Fibroblast of lung (primary cell): ENCODE measurements at regions not wholly inside any gene's neighbourhood (a gene's known extent, or its start where the extent isn't known, plus 50 kb on each side); places are given as distances from the start of the nearest gene placed in this dataset.

Experiments
- DNase-seq, 2 donors: peaks; one replicate each; pipeline versions ENCODE4 v3.0.0 to v3.0.0-alpha.2; 2010; ENCODE audit warnings: low read depth in 2 of 2
- H2AFZ ChIP-seq: 2 replicates; pipeline ENCODE4 v1.5.1; 2012; ENCODE audit warnings: low read length, control low read depth, inconsistent platforms
- H3K27ac ChIP-seq: 2 replicates; pipeline ENCODE4 v1.5.1; 2011; ENCODE audit warnings: low read length, control low read depth; ENCODE audit not compliant: insufficient read depth
- H3K27me3 ChIP-seq: 2 replicates; pipeline ENCODE4 v1.5.1; 2011; ENCODE audit warnings: mild to moderate bottlenecking, low read length; ENCODE audit not compliant: control insufficient read depth, insufficient read depth
- H3K36me3 ChIP-seq: 2 replicates; pipeline ENCODE4 v1.5.1; 2011; ENCODE audit warnings: low read length; ENCODE audit not compliant: control insufficient read depth, insufficient read depth
- H3K4me1 ChIP-seq: 2 replicates; pipeline ENCODE4 v1.5.1; 2011; ENCODE audit warnings: low read length; ENCODE audit not compliant: control insufficient read depth, insufficient read depth; ENCODE audit errors: extremely low read depth
- H3K4me2 ChIP-seq: 2 replicates; pipeline ENCODE4 v1.5.1; 2011; ENCODE audit warnings: low read length, control low read depth; ENCODE audit not compliant: insufficient read depth; ENCODE audit errors: extremely low read depth
- H3K4me3 ChIP-seq, 4 experiments: fragments of 200-600 bp in 1 of 4; sonication (generic) in 1 of 4; replicated peaks in 1 of 4; 2 replicates each; pipeline ENCODE4 v1.5.1; 2011 to 2016; ENCODE audit warnings: low read length in 4 of 4, low read depth in 3 of 4, mild to moderate bottlenecking in 3 of 4, control low read depth in 2 of 4, inconsistent platforms in 1 of 4, mixed read lengths in 1 of 4; ENCODE audit not compliant: insufficient read depth in 1 of 4; ENCODE audit errors: control extremely low read depth in 1 of 4
- H3K79me2 ChIP-seq: 2 replicates; pipeline ENCODE4 v1.5.1; 2012; ENCODE audit warnings: mild to moderate bottlenecking, low read length, inconsistent platforms; ENCODE audit not compliant: control insufficient read depth, insufficient read depth
- H3K9ac ChIP-seq: 2 replicates; pipeline ENCODE4 v1.5.1; 2011; ENCODE audit warnings: mild to moderate bottlenecking, low read length, control low read depth; ENCODE audit not compliant: insufficient read depth
- H3K9me3 ChIP-seq: 2 replicates; pipeline ENCODE4 v1.5.1; 2012; ENCODE audit warnings: low read depth, low read length; ENCODE audit not compliant: control insufficient read depth, insufficient read depth
- H4K20me1 ChIP-seq: 2 replicates; pipeline ENCODE4 v1.5.1; 2011; ENCODE audit warnings: low read length; ENCODE audit not compliant: control insufficient read depth, insufficient read depth; ENCODE audit errors: extremely low read depth
- CTCF ChIP-seq, 2 donors: IDR thresholded peaks in 1 of 2; conservative IDR thresholded peaks in 1 of 2; 1 replicate in 1 of 2; 2 replicates in 1 of 2; pipeline ENCODE4 v1.5.1; 2011 to 2012; ENCODE audit warnings: low read length in 2 of 2, control low read depth in 1 of 2, inconsistent platforms in 1 of 2, low read depth in 1 of 2, mild to moderate bottlenecking in 1 of 2
- EZH2 ChIP-seq: IDR thresholded peaks from 2 replicates; pipeline ENCODE4 v1.5.1; 2012; ENCODE audit warnings: low read length, control low read depth, mild to moderate bottlenecking; ENCODE audit errors: missing control alignments

DNA sequence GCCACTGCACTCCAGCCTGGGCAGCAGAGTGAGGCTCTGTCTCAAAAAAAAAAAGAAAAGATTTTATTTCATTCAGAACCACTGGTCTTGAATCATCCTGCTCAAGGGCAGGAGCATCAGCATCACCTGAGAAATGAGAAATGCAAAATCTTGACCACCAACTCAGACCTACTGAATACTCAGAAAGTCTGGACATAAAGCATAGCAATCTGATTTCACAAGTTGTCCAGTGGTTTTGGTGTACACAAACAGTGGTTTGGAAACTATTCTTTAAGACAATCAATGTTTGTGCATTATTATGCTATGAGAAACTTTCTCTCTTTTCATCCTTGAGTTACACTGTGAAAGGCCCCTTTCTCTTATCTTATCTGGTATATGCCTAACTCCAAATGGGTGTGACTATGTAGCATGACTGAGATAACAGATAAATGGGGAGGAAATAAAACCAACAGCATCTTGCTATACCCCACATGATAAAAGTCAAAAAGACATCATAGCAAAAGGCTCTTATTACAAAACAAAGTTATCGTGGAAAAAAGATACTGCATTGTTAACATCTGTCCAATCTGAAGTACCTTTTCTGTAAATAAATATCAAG, 174.2 kb upstream of the STT3B start:
- H3K9me3 ChIP-seq = no peaks in the 10 kb centered on the region
- H3K4me2 ChIP-seq = no peak overlapping the region
- H3K79me2 ChIP-seq = no peaks in the 10 kb centered on the region
- H3K27ac ChIP-seq = no peak overlapping the region
- H4K20me1 ChIP-seq = no peaks in the 10 kb centered on the region
- H3K36me3 ChIP-seq = no peaks in the 10 kb centered on the region
- no peak overlapping the region for H3K4me3 ChIP-seq
- H3K4me1 ChIP-seq = peaks cover 7% of the 10 kb centered on the region
- H2AFZ ChIP-seq = no peak overlapping the region
- H3K9ac ChIP-seq = no peak overlapping the region
- no peak for TF ChIP-seq CTCF (conservative IDR thresholded peaks at IDR 0.05 in 1 of 2, IDR thresholded peaks at IDR 0.05 in 1 of 2; ENCODE audit: low read depth in 1 of 2, low read length in 2 of 2)
- TF ChIP-seq EZH2 = no peak
- H3K27me3 ChIP-seq = no peaks in the 10 kb centered on the region
- DNase-seq = peak in 1 of 2 donors; percentile 55

DNA sequence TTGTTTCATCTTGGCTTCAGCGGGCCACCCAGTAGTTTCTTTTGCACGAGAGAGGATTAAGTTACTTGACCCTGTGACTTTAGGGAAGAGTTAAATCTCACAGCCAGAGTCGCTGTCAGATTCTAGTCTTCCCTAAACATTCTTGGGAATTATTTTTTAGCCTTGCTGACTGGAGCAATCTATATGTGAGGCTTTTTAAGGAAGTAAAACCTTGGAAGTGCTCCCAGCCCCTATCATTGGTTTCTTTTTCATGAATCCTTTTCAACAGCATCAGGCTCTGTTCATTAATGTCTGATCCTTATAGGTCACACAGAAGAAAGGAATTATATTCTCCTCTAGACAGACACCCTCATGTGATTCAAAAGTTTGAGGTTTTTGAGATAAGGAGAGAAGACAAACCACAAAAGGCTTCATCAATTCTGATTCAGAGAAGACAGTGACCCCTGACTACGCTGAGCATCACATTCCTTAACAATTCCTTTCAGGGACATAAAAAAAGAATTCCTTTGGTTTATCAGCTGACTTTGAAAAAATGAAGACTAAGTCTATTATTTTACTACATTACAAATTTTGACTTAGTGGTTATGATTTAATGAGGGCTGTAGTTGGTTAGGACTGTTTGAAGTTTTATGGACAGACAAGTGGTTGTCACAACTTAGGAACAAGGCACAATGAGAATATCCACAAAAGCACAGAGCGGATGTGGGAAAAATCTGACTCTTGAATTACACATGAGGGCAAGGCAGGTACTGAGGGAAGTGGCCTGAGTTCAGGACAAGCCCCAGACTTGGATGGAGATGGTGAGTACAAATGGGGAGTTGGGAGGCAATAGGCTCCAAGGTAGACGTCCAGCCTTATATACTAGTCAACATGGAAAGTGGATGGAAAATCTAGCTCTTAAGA, 171.1 kb upstream of the STT3B start:
- peak overlapping the region; percentile 42 for H3K27ac ChIP-seq
- no peak overlapping the region for H3K9ac ChIP-seq
- no peaks in the 10 kb centered on the region for H3K27me3 ChIP-seq
- H3K36me3 ChIP-seq = no peaks in the 10 kb centered on the region
- H3K4me3 ChIP-seq = no peak overlapping the region
- H3K4me1 ChIP-seq = peaks cover 12% of the 10 kb centered on the region
- H4K20me1 ChIP-seq = no peaks in the 10 kb centered on the region
- no peaks in the 10 kb centered on the region for H3K79me2 ChIP-seq
- no peaks in the 10 kb centered on the region for H3K9me3 ChIP-seq
- no peak overlapping the region for H2AFZ ChIP-seq
- DNase-seq = peak; percentile 56 to 96
- peak overlapping the region; percentile 20 for H3K4me2 ChIP-seq
- TF ChIP-seq EZH2 (no peak), CTCF (conservative IDR thresholded peaks at IDR 0.05 in 1 of 2, IDR thresholded peaks at IDR 0.05 in 1 of 2; ENCODE audit: low read depth in 1 of 2, low read length in 2 of 2) (no peak)

DNA sequence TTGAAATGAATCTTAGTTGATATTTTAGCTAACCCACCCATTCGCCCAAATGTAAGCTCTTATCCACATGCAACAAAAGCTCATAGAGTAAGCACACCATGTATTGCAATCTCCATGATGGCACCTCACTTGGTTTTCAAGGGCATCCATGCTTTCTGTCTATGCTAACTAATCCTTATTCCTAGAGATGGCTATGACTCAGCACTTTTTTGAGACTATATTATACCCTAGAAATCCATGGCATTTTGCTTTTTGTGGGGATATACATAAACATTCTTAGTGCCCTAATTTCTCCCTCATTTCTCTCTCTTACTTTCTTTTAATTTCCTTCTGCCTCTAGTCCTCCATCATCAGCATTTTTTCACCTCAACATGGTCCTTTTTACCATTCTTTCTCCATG, 168.5 kb upstream of the STT3B start:
- H3K36me3 ChIP-seq = no peaks in the 10 kb centered on the region
- H3K4me3 ChIP-seq = no peak overlapping the region
- no peak overlapping the region for H3K27ac ChIP-seq
- H3K9ac ChIP-seq = no peak overlapping the region
- H3K79me2 ChIP-seq = no peaks in the 10 kb centered on the region
- TF ChIP-seq EZH2 = no peak
- TF ChIP-seq CTCF (conservative IDR thresholded peaks at IDR 0.05 in 1 of 2, IDR thresholded peaks at IDR 0.05 in 1 of 2; ENCODE audit: low read depth in 1 of 2, low read length in 2 of 2) = no peak
- no peak overlapping the region for H3K4me2 ChIP-seq
- H3K9me3 ChIP-seq = no peaks in the 10 kb centered on the region
- peaks cover 12% of the 10 kb centered on the region for H3K4me1 ChIP-seq
- no peaks in the 10 kb centered on the region for H3K27me3 ChIP-seq
- H4K20me1 ChIP-seq = no peaks in the 10 kb centered on the region
- no peak overlapping the region for H2AFZ ChIP-seq
- peak in 1 of 2 donors; percentile 20 for DNase-seq
